PC-9 (cell line): ENCODE measurements at regions not wholly inside any gene's neighbourhood (a gene's known extent, or its start where the extent isn't known, plus 50 kb on each side); places are given as distances from the start of the nearest gene placed in this dataset.

ENCODE experiments used
- BruUV-seq: library from RNA; stranded (reverse); fragments of 400-500 nt; replicated peaks from 2 replicates; lab custom pipeline; 2021; lab: Mats Ljungman, UMichigan
- CTCF ChIA-PET: fragments of 300-600 bp; sonication (Branson Sonifier 250); formaldehyde crosslinking; loops from one replicate; lab custom pipeline; 2022; ENCODE audit warnings: antibody characterized with exemption; lab: Charles Lee
- POLR2A ChIA-PET: fragments of 300-600 bp; sonication (Branson Sonifier 250); formaldehyde crosslinking; loops from one replicate; lab custom pipeline; 2022; ENCODE audit warnings: antibody characterized with exemption; ENCODE audit not compliant: unreplicated experiment; lab: Charles Lee
- DNase-seq, 2 experiments: peaks; one replicate each; pipeline versions ENCODE4 v3.0.0 to v3.0.0-alpha.2; 2015 to 2022; ENCODE audit warnings: mixed read lengths in 1 of 2
- H2AFZ ChIP-seq: fragments of 200-600 bp; sonication (generic); 2 replicates; pipeline ENCODE4 v1.8.1; 2017; ENCODE audit warnings: antibody characterized with exemption
- H3F3A ChIP-seq: fragments of 200-600 bp; sonication (generic); 2 replicates; pipeline ENCODE4 v1.8.1; 2017; ENCODE audit warnings: antibody characterized with exemption, mild to moderate bottlenecking, low read depth; ENCODE audit not compliant: insufficient read depth
- H3K27ac ChIP-seq: fragments of 200-600 bp; sonication (generic); 2 replicates; pipeline ENCODE4 v1.6.1; 2016; ENCODE audit warnings: mixed run types
- H3K27me3 ChIP-seq: fragments of 200-600 bp; sonication (generic); 2 replicates; pipeline ENCODE4 v1.6.1; 2016; ENCODE audit warnings: low read depth, mixed run types; ENCODE audit not compliant: insufficient read depth
- H3K36me3 ChIP-seq: fragments of 200-600 bp; sonication (generic); 2 replicates; pipeline ENCODE4 v1.6.1; 2016; ENCODE audit warnings: low read depth, mixed run types
- H3K4me1 ChIP-seq: fragments of 200-600 bp; sonication (generic); replicated peaks from 2 replicates; pipeline ENCODE4 v1.6.1; 2016; ENCODE audit warnings: mixed run types; ENCODE audit not compliant: insufficient read depth
- H3K4me2 ChIP-seq: fragments of 200-600 bp; sonication (generic); 2 replicates; pipeline ENCODE4 v1.6.1; 2017; ENCODE audit warnings: mixed run types
- H3K4me3 ChIP-seq: fragments of 200-600 bp; sonication (generic); 2 replicates; pipeline ENCODE4 v1.6.1; 2016; ENCODE audit warnings: mixed run types
- H3K79me2 ChIP-seq: fragments of 200-600 bp; sonication (generic); 2 replicates; pipeline ENCODE4 v1.6.1; 2017; ENCODE audit warnings: low read depth, mixed run types
- H3K9me2 ChIP-seq: fragments of 200-600 bp; sonication (generic); 2 replicates; pipeline ENCODE4 v1.8.1; 2017; ENCODE audit warnings: mild to moderate bottlenecking; ENCODE audit not compliant: insufficient read depth
- H3K9me3 ChIP-seq: fragments of 200-600 bp; sonication (generic); 2 replicates; pipeline ENCODE4 v1.8.1; 2016; ENCODE audit warnings: low read depth; ENCODE audit not compliant: insufficient read depth
- H4K20me1 ChIP-seq: fragments of 200-600 bp; sonication (generic); 2 replicates; pipeline ENCODE4 v1.8.1; 2017; ENCODE audit not compliant: insufficient read depth
- CTCF ChIP-seq: fragments of 200-600 bp; sonication (generic); conservative IDR thresholded peaks from 2 replicates; pipeline ENCODE4 v1.6.1; 2017; ENCODE audit warnings: mixed run types, antibody characterized with exemption, mild to moderate bottlenecking, moderate library complexity
- EZH2 ChIP-seq: fragments of 200-600 bp; sonication (generic); IDR thresholded peaks from 2 replicates; pipeline ENCODE4 v1.8.0; 2017; ENCODE audit warnings: antibody characterized with exemption, low read depth
- intact Hi-C: fragments of 100-400 bp; cut with micrococcal nuclease; formaldehyde crosslinking; loops from one replicate; pipeline ENCODE4 v1.10.0; 2022; ENCODE audit not compliant: unreplicated experiment

GRCh38 chr18:34576622-34577021, 133.5 kb upstream of the DTNA start:
- no peaks in the 10 kb centered on the region for H3K36me3 ChIP-seq
- H3K79me2 ChIP-seq: no peaks in the 10 kb centered on the region
- no peak for TF ChIP-seq EZH2
- TF ChIP-seq CTCF: no peak
- no peak overlapping the region for H3K4me3 ChIP-seq
- no peak overlapping the region for H3K4me2 ChIP-seq
- ChIA-PET CTCF (no interaction called here), POLR2A (no interaction called here)
- H3K4me1 ChIP-seq: no peaks in the 10 kb centered on the region
- H2AFZ ChIP-seq: no peak overlapping the region
- H3K9me3 ChIP-seq: no peaks in the 10 kb centered on the region
- no TSS peak for BruUV-seq
- H3K9me2 ChIP-seq: no peaks in the 10 kb centered on the region
- intact Hi-C loops: no loop called here
- DNase-seq: no peak
- H4K20me1 ChIP-seq: no peaks in the 10 kb centered on the region
- H3F3A ChIP-seq: no peaks in the 10 kb centered on the region
- H3K27ac ChIP-seq: no peak overlapping the region
- H3K27me3 ChIP-seq: no peaks in the 10 kb centered on the region

- POLR2A ChIA-PET: no interaction called here
- intact Hi-C loops: no loop called here
- Histone ChIP-seq H4K20me1 (no peaks in the 10 kb centered on the region), H3K4me1 (no peaks in the 10 kb centered on the region), H3K4me3 (no peak overlapping the region), H3K9me3 (no peaks in the 10 kb centered on the region), H2AFZ (no peak overlapping the region), H3K36me3 (no peaks in the 10 kb centered on the region), H3K27ac (no peak overlapping the region), H3K9me2 (no peaks in the 10 kb centered on the region), H3F3A (no peaks in the 10 kb centered on the region), H3K4me2 (no peak overlapping the region), H3K27me3 (no peaks in the 10 kb centered on the region), H3K79me2 (no peaks in the 10 kb centered on the region)
- DNase-seq: no peak
- BruUV-seq: no TSS peak
- no peak for TF ChIP-seq EZH2
- no peak for TF ChIP-seq CTCF
- CTCF ChIA-PET: no interaction called here
Measured at GRCh38 chr18:34583895-34584294, 126.2 kb upstream of the DTNA start.

GRCh38 chr18:34590503-34590902, 119.6 kb upstream of the DTNA start:
- no peaks in the 10 kb centered on the region for H3K4me1 ChIP-seq
- H3K27me3 ChIP-seq: no peaks in the 10 kb centered on the region
- no peaks in the 10 kb centered on the region for H3F3A ChIP-seq
- H3K9me2 ChIP-seq: no peaks in the 10 kb centered on the region
- no peak for DNase-seq
- no peak for TF ChIP-seq EZH2
- no peak for TF ChIP-seq CTCF
- BruUV-seq: no TSS peak
- ChIA-PET CTCF (no interaction called here), POLR2A (no interaction called here)
- no peak overlapping the region for H2AFZ ChIP-seq
- intact Hi-C loops: no loop called here
- H3K4me3 ChIP-seq: no peak overlapping the region
- no peaks in the 10 kb centered on the region for H3K9me3 ChIP-seq
- no peak overlapping the region for H3K27ac ChIP-seq
- H3K79me2 ChIP-seq: no peaks in the 10 kb centered on the region
- no peaks in the 10 kb centered on the region for H3K36me3 ChIP-seq
- no peaks in the 10 kb centered on the region for H4K20me1 ChIP-seq
- no peak overlapping the region for H3K4me2 ChIP-seq
